Ovary (tissue), 7 donors: ENCODE measurements at regions not wholly inside any gene's neighbourhood (a gene's known extent, or its start where the extent isn't known, plus 50 kb on each side); places are given as distances from the start of the nearest gene placed in this dataset.

ENCODE experiments used
- DNase-seq, 5 donors: peaks; one replicate each; pipeline ENCODE4 v3.0.0-alpha.2; 2019 to 2020
- H3K27ac ChIP-seq, 2 donors: fragments of 200-600 bp; one replicate each; pipeline versions ENCODE4 v1.5.1 to v1.8.0; 2019 to 2022
- H3K27me3 ChIP-seq: fragments of 200-600 bp; one replicate; pipeline ENCODE4 v1.8.0; 2022
- H3K36me3 ChIP-seq: fragments of 200-600 bp; sonication (generic); one replicate; pipeline ENCODE4 v1.5.1; 2019
- H3K4me1 ChIP-seq: one replicate; pipeline ENCODE4 v1.8.1; 2013; ENCODE audit warnings: mild to moderate bottlenecking, moderate library complexity; ENCODE audit not compliant: insufficient read depth
- H3K4me3 ChIP-seq: fragments of 200-600 bp; sonication (generic); one replicate; pipeline ENCODE4 v1.5.1; 2017
- H3K9me3 ChIP-seq, 2 donors: fragments of 200-600 bp in 1 of 2; sonication (generic) in 1 of 2; one replicate each; pipeline versions ENCODE4 v1.5.1 to v1.8.1; 2013 to 2019; ENCODE audit warnings: mild to moderate bottlenecking in 1 of 2, moderate library complexity in 1 of 2
- CTCF ChIP-seq, 3 donors: fragments of 450-650 bp in 2 of 3; fragments of 200-600 bp in 1 of 3; IDR thresholded peaks; one replicate each; pipeline versions ENCODE4 v1.5.1 to v1.8.0; 2016 to 2022; ENCODE audit warnings: antibody characterized with exemption in 3 of 3, mild to moderate bottlenecking in 1 of 3
- EP300 ChIP-seq: sonication (generic); formaldehyde crosslinking; IDR thresholded peaks from one replicate; pipeline ENCODE4 v1.6.1; 2017; ENCODE audit warnings: antibody characterized with exemption
- POLR2A ChIP-seq: fragments of 450-650 bp; IDR thresholded peaks from one replicate; pipeline ENCODE4 v1.6.1; 2017; ENCODE audit warnings: antibody characterized with exemption, mild to moderate bottlenecking, moderate library complexity
- WGBS, 3 donors: extraction: QIAGEN DNeasy Blood & Tissue Kit in 1 of 3; methylation state at CpG; one replicate each; pipeline versions ENCODE4 v1.1.5 to v1.1.7; 2013 to 2017; 5-methylcytosine and 5-hydroxymethylcytosine counted together
- intact Hi-C, 4 donors: fragments of 100-400 bp; cut with DNase I; formaldehyde crosslinking; loops; one replicate each; pipeline versions ENCODE4 v1.11.0 to v1.15.1; 2022 to 2023
- donor health status: DM: no; HTN: no; CAD: no; lungs with moderate emphysema.
- donor health status: DM: no; HTN: no; CAD: no.
- donor health status: Bipolar disorder and iron deficiency.
- donor health status: DM: no; HTN: no; CAD: no.
- donor health status: DM: yes; HTN: yes; CAD: no.

- no peak overlapping the region for H3K27ac ChIP-seq
- no peaks in the 10 kb centered on the region for H3K36me3 ChIP-seq
- no peaks in the 10 kb centered on the region for H3K4me1 ChIP-seq
- DNase-seq, result no peak
- TF ChIP-seq CTCF (IDR thresholded peaks at IDR 0.05), result no peak
- TF ChIP-seq EP300, result no peak
- TF ChIP-seq POLR2A, result no peak
- intact Hi-C loops, result no loop called here
- H3K9me3 ChIP-seq, result no peaks in the 10 kb centered on the region
- no peak overlapping the region for H3K4me3 ChIP-seq
- H3K27me3 ChIP-seq, result no peaks in the 10 kb centered on the region
- WGBS, 3 donors, result 86 to 96% (median 90%) methylated on average over 3 of the region's 3 CpGs
These were observed 346.1 kb downstream of the ZIC1 start for GRCh38 chr3:147755310-147755709.

- DNase-seq, result no peak
- Histone ChIP-seq H3K27ac (no peak overlapping the region), H3K9me3 (no peaks in the 10 kb centered on the region), H3K36me3 (no peaks in the 10 kb centered on the region), H3K4me3 (no peak overlapping the region), H3K27me3 (no peaks in the 10 kb centered on the region), H3K4me1 (no peaks in the 10 kb centered on the region)
- TF ChIP-seq CTCF (IDR thresholded peaks at IDR 0.05), result no peak
- intact Hi-C loops, result no loop called here
- WGBS, 3 donors, result 86 to 94% (median 88%) methylated on average over 3 of the region's 3 CpGs
These were observed 347.3 kb downstream of the ZIC1 start for GRCh38 chr3:147756476-147756875.

- no peak for TF ChIP-seq POLR2A
- no peak for TF ChIP-seq EP300
- WGBS, 3 donors, result 67 to 71% (median 70%) methylated on average over 3 of the region's 3 CpGs
- Histone ChIP-seq H3K27ac (no peak overlapping the region), H3K4me1 (no peaks in the 10 kb centered on the region), H3K4me3 (no peak overlapping the region), H3K9me3 (no peaks in the 10 kb centered on the region), H3K27me3 (no peaks in the 10 kb centered on the region), H3K36me3 (no peaks in the 10 kb centered on the region)
- DNase-seq, result no peak
- intact Hi-C loops, result no loop called here
These were observed 348.7 kb downstream of the ZIC1 start for GRCh38 chr3:147757866-147758265.

- no peak for DNase-seq
- WGBS, 3 donors, result 5 to 16% (median 11%) methylated on average over 2 of the region's 2 CpGs
- H3K4me3 ChIP-seq, result no peak overlapping the region
- no peak overlapping the region for H3K27ac ChIP-seq
- intact Hi-C loops, result no loop called here
- TF ChIP-seq CTCF (IDR thresholded peaks at IDR 0.05) (no peak), EP300 (no peak), POLR2A (no peak)
- no peaks in the 10 kb centered on the region for H3K36me3 ChIP-seq
- H3K4me1 ChIP-seq, result no peaks in the 10 kb centered on the region
- no peaks in the 10 kb centered on the region for H3K27me3 ChIP-seq
- H3K9me3 ChIP-seq, result no peaks in the 10 kb centered on the region
These were observed 349.6 kb downstream of the ZIC1 start for GRCh38 chr3:147758771-147759170.

GRCh38 chr3:147760085-147760484 lies 350.9 kb downstream of the ZIC1 start:
- 59 to 65% (median 61%) methylated on average over 1 of the region's 1 CpG for WGBS, 3 donors
- no peak for DNase-seq
- H3K27ac ChIP-seq, result no peak overlapping the region
- H3K9me3 ChIP-seq, result no peaks in the 10 kb centered on the region
- intact Hi-C loops, result no loop called here
- no peaks in the 10 kb centered on the region for H3K36me3 ChIP-seq
- TF ChIP-seq EP300, result no peak
- no peak for TF ChIP-seq POLR2A
- TF ChIP-seq CTCF (IDR thresholded peaks at IDR 0.05), result no peak
- no peak overlapping the region for H3K4me3 ChIP-seq
- no peaks in the 10 kb centered on the region for H3K27me3 ChIP-seq
- no peaks in the 10 kb centered on the region for H3K4me1 ChIP-seq
